Uterus (tissue), 3 donors: ENCODE measurements at regions not wholly inside any gene's neighbourhood (a gene's known extent, or its start where the extent isn't known, plus 50 kb on each side); places are given as distances from the start of the nearest gene placed in this dataset.

ENCODE experiments used
- DNase-seq, 2 donors: peaks; one replicate each; pipeline ENCODE4 v3.0.0-alpha.2; 2019 to 2020
- H3K27ac ChIP-seq, 2 donors: fragments of 200-600 bp; sonication (generic); 1 replicate in 1 of 2; 2 replicates in 1 of 2; pipeline ENCODE4 v1.5.1; 2016 to 2018
- H3K27me3 ChIP-seq, 2 donors: fragments of 200-600 bp; sonication (generic); one replicate each; pipeline ENCODE4 v1.5.1; 2018 to 2019; ENCODE audit warnings: control low read depth in 1 of 2
- H3K36me3 ChIP-seq, 2 donors: fragments of 200-600 bp; sonication (generic); one replicate each; pipeline ENCODE4 v1.5.1; 2019; ENCODE audit warnings: control low read depth in 1 of 2
- H3K4me1 ChIP-seq, 2 donors: fragments of 200-600 bp; sonication (generic); one replicate each; pipeline ENCODE4 v1.5.1; 2018 to 2019; ENCODE audit warnings: control low read depth in 1 of 2
- H3K4me3 ChIP-seq, 2 donors: fragments of 200-600 bp; sonication (generic); 1 replicate in 1 of 2; 2 replicates in 1 of 2; pipeline ENCODE4 v1.5.1; 2018 to 2019; ENCODE audit warnings: mild to moderate bottlenecking in 1 of 2
- H3K9me3 ChIP-seq, 2 donors: fragments of 200-600 bp; sonication (generic); one replicate each; pipeline ENCODE4 v1.5.1; 2019; ENCODE audit warnings: control low read depth in 1 of 2
- CTCF ChIP-seq, 4 experiments: fragments of 200-600 bp in 2 of 4; fragments of 450-650 bp in 2 of 4; sonication (generic) in 2 of 4; IDR thresholded peaks; one replicate each; pipeline ENCODE4 v1.5.1; 2016 to 2019; ENCODE audit warnings: antibody characterized with exemption in 4 of 4, mild to moderate bottlenecking in 2 of 4, moderate library complexity in 1 of 4
- POLR2A ChIP-seq, 2 donors: fragments of 450-650 bp; IDR thresholded peaks; one replicate each; pipeline ENCODE4 v1.6.1; 2016; ENCODE audit warnings: antibody characterized with exemption in 2 of 2, mild to moderate bottlenecking in 1 of 2, moderate library complexity in 1 of 2
- intact Hi-C: fragments of 100-400 bp; cut with DNase I; formaldehyde crosslinking; loops from one replicate; pipeline ENCODE4 v1.15.1; 2023; ENCODE audit warnings: low total_unique reads
- donor health status: DM: yes; HTN: yes; CAD: no.

- DNase-seq: no peak
- no peaks in the 10 kb centered on the region for H3K4me1 ChIP-seq
- no peaks in the 10 kb centered on the region for H3K9me3 ChIP-seq
- intact Hi-C loops: no loop called here
- H3K4me3 ChIP-seq: no peak overlapping the region
- no peaks in the 10 kb centered on the region for H3K27me3 ChIP-seq
- no peak overlapping the region for H3K27ac ChIP-seq
- H3K36me3 ChIP-seq: no peaks in the 10 kb centered on the region
- no peak for TF ChIP-seq POLR2A (IDR thresholded peaks at IDR 0.05)
- TF ChIP-seq CTCF (IDR thresholded peaks at IDR 0.05): no peak
These were observed 50.3 kb downstream of the NALF2 start for GRCh38 chrX:69554321-69554947.

GRCh38 chrX:69555481-69556041 lies 51.4 kb downstream of the NALF2 start:
- DNase-seq: peak; percentile 19 to 20
- H3K9me3 ChIP-seq: no peaks in the 10 kb centered on the region
- H3K27me3 ChIP-seq: no peaks in the 10 kb centered on the region
- H3K4me1 ChIP-seq: no peaks in the 10 kb centered on the region
- no peak overlapping the region for H3K4me3 ChIP-seq
- TF ChIP-seq CTCF (IDR thresholded peaks at IDR 0.05): no peak
- H3K27ac ChIP-seq: peak overlapping the region; percentile 41 to 44
- H3K36me3 ChIP-seq: no peaks in the 10 kb centered on the region
- intact Hi-C loops: no loop called here

- TF ChIP-seq POLR2A (IDR thresholded peaks at IDR 0.05): no peak
- TF ChIP-seq CTCF (IDR thresholded peaks at IDR 0.05): no peak
- Histone ChIP-seq H3K9me3 (no peaks in the 10 kb centered on the region), H3K27me3 (no peaks in the 10 kb centered on the region), H3K4me1 (no peaks in the 10 kb centered on the region), H3K4me3 (no peak overlapping the region), H3K27ac (peak overlapping the region; percentile 41 to 44), H3K36me3 (no peaks in the 10 kb centered on the region)
- intact Hi-C loops: no loop called here
- DNase-seq: peak; percentile 43 to 44
These were observed 52.2 kb downstream of the NALF2 start for GRCh38 chrX:69556060-69557011.

- TF ChIP-seq POLR2A (IDR thresholded peaks at IDR 0.05): no peak
- H3K9me3 ChIP-seq: no peaks in the 10 kb centered on the region
- H3K27me3 ChIP-seq: no peaks in the 10 kb centered on the region
- no peak for DNase-seq
- H3K27ac ChIP-seq: no peak overlapping the region
- intact Hi-C loops: no loop called here
- no peaks in the 10 kb centered on the region for H3K36me3 ChIP-seq
- H3K4me1 ChIP-seq: no peaks in the 10 kb centered on the region
- H3K4me3 ChIP-seq: no peak overlapping the region
These were observed 52.9 kb upstream of the EDA start for GRCh38 chrX:69562904-69563578.

GRCh38 chrX:69564665-69565064 lies 51.2 kb upstream of the EDA start:
- Histone ChIP-seq H3K4me3 (no peak overlapping the region), H3K4me1 (no peaks in the 10 kb centered on the region), H3K27ac (no peak overlapping the region), H3K9me3 (no peaks in the 10 kb centered on the region), H3K27me3 (no peaks in the 10 kb centered on the region), H3K36me3 (no peaks in the 10 kb centered on the region)
- DNase-seq: no peak
- intact Hi-C loops: no loop called here
- no peak for TF ChIP-seq CTCF (IDR thresholded peaks at IDR 0.05)
- TF ChIP-seq POLR2A (IDR thresholded peaks at IDR 0.05): no peak
